ENCODE measurements at regions not wholly inside any gene's neighbourhood (a gene's known extent, or its start where the extent isn't known, plus 50 kb on each side); places are given as distances from the start of the nearest gene placed in this dataset.

DNA sequence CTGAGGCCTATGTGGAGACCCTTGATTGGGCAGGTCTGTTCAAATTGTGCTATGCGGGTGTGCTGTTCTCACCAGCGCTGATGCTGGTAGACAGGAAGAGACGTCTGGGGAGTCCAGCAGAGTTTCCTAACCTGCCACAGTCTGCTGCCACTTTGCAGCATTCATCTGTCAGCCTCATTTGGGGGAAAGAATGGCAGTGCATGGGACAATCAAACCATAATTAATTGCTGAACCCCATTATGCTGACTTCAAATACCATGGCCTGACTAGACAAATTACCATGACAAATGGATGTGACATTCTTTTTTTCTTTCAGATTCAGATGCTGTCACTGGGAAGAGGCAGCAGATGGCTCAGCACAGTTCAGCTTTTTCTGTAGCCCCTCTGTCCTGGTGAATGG, 171.4 kb upstream of the SYNDIG1 start:
- H3K9me3 ChIP-seq (ENCODE audit: control insufficient read depth, low read depth, low read length), result no peaks in the 10 kb centered on the region
- H3K4me3 ChIP-seq (ENCODE audit: low read length), result no peak overlapping the region
- H3K27me3 ChIP-seq (ENCODE audit: control insufficient read depth, insufficient read depth, low read length), result no peaks in the 10 kb centered on the region
- no peaks in the 10 kb centered on the region for H3K36me3 ChIP-seq (ENCODE audit: control insufficient read depth, low read depth, low read length)
- H3K4me1 ChIP-seq (ENCODE audit: control insufficient read depth, low read depth, low read length), result peaks cover 10% of the 10 kb centered on the region
- H3K9ac ChIP-seq (ENCODE audit: low read length), result no peak overlapping the region
- no peak overlapping the region for H3K27ac ChIP-seq (ENCODE audit: low read length)

DNA sequence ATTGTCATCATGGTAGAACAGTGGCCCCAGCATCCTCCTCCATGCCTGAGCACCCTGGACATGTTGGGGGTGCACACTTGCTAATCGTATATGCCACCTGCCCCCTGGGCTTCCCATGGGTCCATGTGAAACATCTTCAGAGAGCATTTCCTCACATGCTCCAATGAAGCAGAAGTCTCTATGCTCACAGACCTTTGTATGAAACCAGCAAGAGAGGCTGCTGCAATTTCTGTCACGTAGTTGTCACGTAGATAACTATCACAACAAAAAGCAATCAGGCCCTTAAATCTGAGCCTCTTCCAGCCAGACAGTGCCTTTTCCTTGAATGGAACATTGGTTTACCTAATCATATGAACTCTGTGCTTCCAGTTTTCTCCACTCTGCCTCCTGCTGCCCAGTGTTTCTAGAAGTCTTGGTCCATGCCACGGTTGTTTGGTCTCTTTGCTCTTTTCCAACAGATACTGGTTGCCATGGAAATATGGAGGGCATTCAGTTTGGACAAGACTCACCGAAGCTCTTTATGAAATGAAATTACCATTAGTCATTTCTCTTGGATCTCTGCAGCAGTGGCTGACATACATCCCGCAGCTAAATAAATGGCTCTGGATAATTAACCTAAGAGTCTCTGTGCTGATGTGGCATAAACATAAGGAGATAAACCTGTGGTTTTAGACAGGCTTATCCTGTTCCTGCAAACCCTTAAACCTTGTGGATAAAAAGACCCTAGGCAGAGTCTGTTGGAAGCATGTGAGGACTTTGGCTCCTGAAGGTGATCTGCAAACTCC, 172.8 kb upstream of the SYNDIG1 start:
- Histone ChIP-seq H3K27ac (ENCODE audit: low read length) (no peak overlapping the region), H3K36me3 (ENCODE audit: control insufficient read depth, low read depth, low read length) (no peaks in the 10 kb centered on the region), H3K4me1 (ENCODE audit: control insufficient read depth, low read depth, low read length) (peaks cover 10% of the 10 kb centered on the region), H3K27me3 (ENCODE audit: control insufficient read depth, insufficient read depth, low read length) (no peaks in the 10 kb centered on the region), H3K9me3 (ENCODE audit: control insufficient read depth, low read depth, low read length) (no peaks in the 10 kb centered on the region), H3K9ac (ENCODE audit: low read length) (no peak overlapping the region), H3K4me3 (ENCODE audit: low read length) (no peak overlapping the region)

- Histone ChIP-seq H3K27ac (ENCODE audit: low read length) (no peak overlapping the region), H3K36me3 (ENCODE audit: control insufficient read depth, low read depth, low read length) (no peaks in the 10 kb centered on the region), H3K4me3 (ENCODE audit: low read length) (no peak overlapping the region), H3K27me3 (ENCODE audit: control insufficient read depth, insufficient read depth, low read length) (no peaks in the 10 kb centered on the region), H3K4me1 (ENCODE audit: control insufficient read depth, low read depth, low read length) (peaks cover 6% of the 10 kb centered on the region), H3K9me3 (ENCODE audit: control insufficient read depth, low read depth, low read length) (no peaks in the 10 kb centered on the region), H3K9ac (ENCODE audit: low read length) (no peak overlapping the region)
Measured at GRCh38 chr20:24291014-24291413, 178.4 kb upstream of the SYNDIG1 start.

DNA sequence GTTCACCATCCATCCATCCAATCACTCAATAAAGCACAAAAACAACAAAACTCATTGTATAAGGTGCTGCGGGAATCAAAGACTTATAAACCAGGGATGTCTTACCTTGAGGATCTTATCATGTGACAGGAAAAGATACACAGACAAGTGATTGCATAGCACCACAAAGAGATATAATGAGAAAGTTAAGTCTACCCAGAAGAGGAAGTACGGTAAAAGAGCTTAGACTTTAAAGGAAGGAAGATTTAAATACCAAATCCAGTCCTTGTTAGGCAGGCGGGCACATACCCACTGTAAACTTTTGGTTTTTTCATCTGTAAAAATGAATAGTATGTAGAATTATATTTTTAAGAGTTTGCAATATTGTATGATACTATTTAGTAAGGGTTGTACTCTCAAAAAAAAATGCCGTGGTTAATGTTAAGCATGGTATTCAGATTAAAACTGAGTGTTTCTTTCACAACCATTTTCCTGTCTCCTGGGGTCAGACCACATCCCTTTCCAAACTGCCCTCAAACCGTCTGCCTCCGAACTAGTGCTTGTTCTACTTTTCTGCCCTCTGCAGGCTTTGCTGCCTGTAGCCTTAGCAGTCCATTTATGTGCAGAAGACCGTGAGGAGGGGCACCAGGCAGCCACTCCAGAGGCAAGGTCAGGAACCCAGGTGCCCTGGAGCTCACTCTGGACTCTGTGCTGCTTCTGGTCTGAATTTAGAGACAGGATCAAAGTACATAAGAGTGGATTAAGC, 179.5 kb upstream of the SYNDIG1 start:
- H3K4me1 ChIP-seq (ENCODE audit: control insufficient read depth, low read depth, low read length), result peaks cover 6% of the 10 kb centered on the region
- no peak overlapping the region for H3K4me3 ChIP-seq (ENCODE audit: low read length)
- H3K27me3 ChIP-seq (ENCODE audit: control insufficient read depth, insufficient read depth, low read length), result no peaks in the 10 kb centered on the region
- H3K36me3 ChIP-seq (ENCODE audit: control insufficient read depth, low read depth, low read length), result no peaks in the 10 kb centered on the region
- H3K9me3 ChIP-seq (ENCODE audit: control insufficient read depth, low read depth, low read length), result no peaks in the 10 kb centered on the region
- H3K27ac ChIP-seq (ENCODE audit: low read length), result no peak overlapping the region
- no peak overlapping the region for H3K9ac ChIP-seq (ENCODE audit: low read length)

- Histone ChIP-seq H3K9ac (ENCODE audit: low read length) (no peak overlapping the region), H3K4me1 (ENCODE audit: control insufficient read depth, low read depth, low read length) (no peaks in the 10 kb centered on the region), H3K27ac (ENCODE audit: low read length) (no peak overlapping the region), H3K36me3 (ENCODE audit: control insufficient read depth, low read depth, low read length) (no peaks in the 10 kb centered on the region), H3K9me3 (ENCODE audit: control insufficient read depth, low read depth, low read length) (no peaks in the 10 kb centered on the region), H3K27me3 (ENCODE audit: control insufficient read depth, insufficient read depth, low read length) (no peaks in the 10 kb centered on the region), H3K4me3 (ENCODE audit: low read length) (no peak overlapping the region)
Measured at GRCh38 chr20:24283186-24283585, 186.2 kb upstream of the SYNDIG1 start.

DNA sequence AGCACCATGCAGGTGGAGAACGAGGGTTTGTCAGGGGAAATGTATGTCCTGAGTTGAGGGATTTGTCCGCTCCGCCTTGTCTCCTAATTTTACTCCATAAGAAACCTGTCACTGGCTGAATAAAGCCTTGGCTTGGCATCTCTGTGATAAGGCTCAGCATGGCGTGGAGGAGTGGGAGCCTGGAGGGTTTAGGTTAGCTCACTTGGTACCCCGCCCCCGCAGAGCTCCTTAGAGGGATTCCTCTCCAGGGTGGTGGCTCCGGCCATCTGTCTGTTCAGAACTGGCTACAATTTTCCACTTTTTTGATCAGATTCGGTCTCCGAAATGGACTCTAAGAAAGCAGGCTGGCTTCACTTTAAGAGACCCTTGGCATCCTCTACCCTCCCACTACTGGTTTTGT, 192.2 kb upstream of the SYNDIG1 start:
- H3K36me3 ChIP-seq (ENCODE audit: control insufficient read depth, low read depth, low read length), result no peaks in the 10 kb centered on the region
- H3K4me1 ChIP-seq (ENCODE audit: control insufficient read depth, low read depth, low read length), result peaks cover 5% of the 10 kb centered on the region
- no peaks in the 10 kb centered on the region for H3K27me3 ChIP-seq (ENCODE audit: control insufficient read depth, insufficient read depth, low read length)
- H3K9me3 ChIP-seq (ENCODE audit: control insufficient read depth, low read depth, low read length), result peaks cover 4% of the 10 kb centered on the region
- H3K9ac ChIP-seq (ENCODE audit: low read length), result no peak overlapping the region
- H3K27ac ChIP-seq (ENCODE audit: low read length), result no peak overlapping the region
- no peak overlapping the region for H3K4me3 ChIP-seq (ENCODE audit: low read length)

DNA sequence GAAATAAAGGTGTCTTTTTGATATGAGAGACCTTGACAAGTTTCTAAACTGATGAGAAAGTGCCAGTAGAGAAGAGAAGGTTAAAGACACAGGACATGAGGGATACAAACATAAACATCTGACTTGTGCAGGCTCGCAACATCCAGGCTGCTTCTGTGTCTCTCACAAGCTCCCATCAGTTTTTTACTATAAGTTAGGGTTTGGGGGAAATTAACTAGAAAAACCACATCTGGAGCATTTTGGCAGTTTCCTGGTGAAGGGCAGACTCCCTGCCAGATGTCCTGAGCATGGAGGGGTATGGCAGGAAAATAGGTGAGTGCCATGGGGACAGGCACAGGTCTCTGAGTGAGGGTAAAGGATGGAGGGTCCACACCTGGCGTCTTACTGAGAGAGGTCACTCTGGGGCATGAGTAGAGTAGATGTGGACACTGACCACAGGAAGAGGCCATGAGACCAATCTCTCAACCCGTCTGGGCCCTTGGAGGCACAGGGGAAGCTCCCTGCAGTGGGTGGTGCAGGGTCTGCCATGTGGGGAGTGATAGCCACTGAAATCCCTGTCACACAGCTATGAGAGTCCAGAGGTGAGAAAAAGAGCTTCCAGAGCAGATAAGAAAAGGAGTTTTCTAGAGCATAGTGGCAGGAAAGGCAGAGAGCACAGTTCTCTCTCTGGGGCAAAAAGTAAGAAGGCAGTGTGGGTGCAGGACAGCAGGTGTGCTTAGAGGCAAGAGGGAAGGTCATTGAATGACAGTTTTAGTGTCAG, 193.3 kb upstream of the SYNDIG1 start:
- H3K36me3 ChIP-seq (ENCODE audit: control insufficient read depth, low read depth, low read length), result no peaks in the 10 kb centered on the region
- no peak overlapping the region for H3K9ac ChIP-seq (ENCODE audit: low read length)
- H3K4me3 ChIP-seq (ENCODE audit: low read length), result no peak overlapping the region
- H3K27ac ChIP-seq (ENCODE audit: low read length), result no peak overlapping the region
- peaks cover 5% of the 10 kb centered on the region for H3K4me1 ChIP-seq (ENCODE audit: control insufficient read depth, low read depth, low read length)
- no peaks in the 10 kb centered on the region for H3K27me3 ChIP-seq (ENCODE audit: control insufficient read depth, insufficient read depth, low read length)
- peaks cover 4% of the 10 kb centered on the region for H3K9me3 ChIP-seq (ENCODE audit: control insufficient read depth, low read depth, low read length)

DNA sequence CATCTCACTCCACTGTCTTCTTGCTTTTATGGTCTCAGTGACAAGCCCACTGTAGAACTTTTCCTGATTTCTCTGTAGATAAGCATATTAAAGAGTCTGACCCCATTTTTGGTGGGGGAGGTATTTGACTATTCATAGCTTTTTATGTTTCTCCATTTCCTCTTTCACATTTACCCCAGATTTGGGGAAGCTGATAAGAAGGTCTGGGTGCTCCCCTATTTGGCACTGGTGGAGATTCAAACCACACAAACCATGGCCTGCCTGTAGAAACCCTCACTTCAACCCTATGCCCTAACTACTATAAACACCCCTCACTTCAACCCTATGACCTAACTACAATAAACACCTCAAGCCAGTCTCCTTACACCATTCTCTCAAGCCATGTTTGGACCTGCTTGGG, 196.2 kb upstream of the SYNDIG1 start:
- Histone ChIP-seq H3K4me3 (ENCODE audit: low read length) (no peak overlapping the region), H3K27me3 (ENCODE audit: control insufficient read depth, insufficient read depth, low read length) (no peaks in the 10 kb centered on the region), H3K9me3 (ENCODE audit: control insufficient read depth, low read depth, low read length) (peaks cover 4% of the 10 kb centered on the region), H3K9ac (ENCODE audit: low read length) (no peak overlapping the region), H3K36me3 (ENCODE audit: control insufficient read depth, low read depth, low read length) (no peaks in the 10 kb centered on the region), H3K4me1 (ENCODE audit: control insufficient read depth, low read depth, low read length) (peaks cover 5% of the 10 kb centered on the region), H3K27ac (ENCODE audit: low read length) (no peak overlapping the region)

- H3K27me3 ChIP-seq (ENCODE audit: control insufficient read depth, insufficient read depth, low read length), result no peaks in the 10 kb centered on the region
- no peaks in the 10 kb centered on the region for H3K9me3 ChIP-seq (ENCODE audit: control insufficient read depth, low read depth, low read length)
- H3K4me1 ChIP-seq (ENCODE audit: control insufficient read depth, low read depth, low read length), result no peaks in the 10 kb centered on the region
- H3K27ac ChIP-seq (ENCODE audit: low read length), result no peak overlapping the region
- H3K36me3 ChIP-seq (ENCODE audit: control insufficient read depth, low read depth, low read length), result no peaks in the 10 kb centered on the region
- H3K4me3 ChIP-seq (ENCODE audit: low read length), result no peak overlapping the region
- no peak overlapping the region for H3K9ac ChIP-seq (ENCODE audit: low read length)
Measured at GRCh38 chr20:24261351-24261750, 208.1 kb upstream of the SYNDIG1 start.

GRCh38 chr20:24257171-24257570, 212.3 kb upstream of the SYNDIG1 start:
- Histone ChIP-seq H3K27me3 (ENCODE audit: control insufficient read depth, insufficient read depth, low read length) (no peaks in the 10 kb centered on the region), H3K36me3 (ENCODE audit: control insufficient read depth, low read depth, low read length) (no peaks in the 10 kb centered on the region), H3K9ac (ENCODE audit: low read length) (no peak overlapping the region), H3K9me3 (ENCODE audit: control insufficient read depth, low read depth, low read length) (no peaks in the 10 kb centered on the region), H3K27ac (ENCODE audit: low read length) (no peak overlapping the region), H3K4me1 (ENCODE audit: control insufficient read depth, low read depth, low read length) (no peaks in the 10 kb centered on the region), H3K4me3 (ENCODE audit: low read length) (no peak overlapping the region)

DNA sequence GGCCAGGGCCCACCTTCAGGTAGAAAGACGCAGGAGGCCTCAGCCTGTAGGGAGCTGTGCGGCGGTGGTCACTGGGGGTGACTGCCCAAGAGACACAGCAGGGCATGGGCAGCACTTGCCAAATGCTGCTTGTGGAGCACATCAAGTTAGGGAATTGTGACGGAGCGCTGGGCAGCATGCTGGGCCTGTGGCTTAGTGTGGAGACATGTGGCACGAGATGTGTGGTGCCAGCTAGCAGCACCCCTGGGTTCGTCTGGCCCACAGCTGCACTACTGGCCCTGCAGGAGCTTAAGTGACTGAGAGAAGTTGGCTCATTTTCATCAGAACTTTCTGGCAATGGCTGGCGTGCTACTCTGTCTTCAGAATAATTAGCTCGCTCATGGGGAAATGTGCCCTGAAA, 213.1 kb upstream of the SYNDIG1 start:
- Histone ChIP-seq H3K36me3 (ENCODE audit: control insufficient read depth, low read depth, low read length) (no peaks in the 10 kb centered on the region), H3K4me1 (ENCODE audit: control insufficient read depth, low read depth, low read length) (no peaks in the 10 kb centered on the region), H3K4me3 (ENCODE audit: low read length) (no peak overlapping the region), H3K9me3 (ENCODE audit: control insufficient read depth, low read depth, low read length) (no peaks in the 10 kb centered on the region), H3K27me3 (ENCODE audit: control insufficient read depth, insufficient read depth, low read length) (no peaks in the 10 kb centered on the region), H3K9ac (ENCODE audit: low read length) (no peak overlapping the region), H3K27ac (ENCODE audit: low read length) (no peak overlapping the region)
